ENCODE measurements at regions not wholly inside any gene's neighbourhood (a gene's known extent, or its start where the extent isn't known, plus 50 kb on each side); places are given as distances from the start of the nearest gene placed in this dataset.

- H2AFZ ChIP-seq (ENCODE audit: low read length), result no peak overlapping the region
- H2BK12ac ChIP-seq (ENCODE audit: insufficient read length, low read depth, low read length), result no peak overlapping the region
- H3K23ac ChIP-seq (ENCODE audit: insufficient read length, low read depth, low read length), result no peak overlapping the region
- H3K4ac ChIP-seq (ENCODE audit: low read depth, low read length), result no peak overlapping the region
- no peaks in the 10 kb centered on the region for H3K79me1 ChIP-seq (ENCODE audit: insufficient read depth, low read depth, low read length, poor library complexity, severe bottlenecking)
- H3T11ph ChIP-seq (ENCODE audit: low read length), result no peak overlapping the region
- no peaks in the 10 kb centered on the region for H3K23me2 ChIP-seq (ENCODE audit: insufficient read length, low read depth, low read length, poor library complexity, severe bottlenecking)
- H3K9ac ChIP-seq (ENCODE audit: extremely low read depth, insufficient read length, low read length), result no peak overlapping the region
- H3K27ac ChIP-seq (ENCODE audit: insufficient read length, low read depth, low read length), result no peak overlapping the region
- WGBS (ENCODE audit: extremely low coverage, insufficient read length, low lambda C conversion rate), result no CpG with 5 or more reads among the region's 5 CpGs
- Mint-ChIP-seq H3K4me1 (peaks cover 0 to 4% of the 10 kb centered on the region in 2 experiments; a peak in 2 of 4 replicates), H3K27ac (no peak overlapping the region; a peak in 1 of 7 replicates), H3K36me3 (ENCODE audit: insufficient read depth in 1 of 3, low read depth in 3 of 3) (no peaks in the 10 kb centered on the region), H3K4me3 (no peak overlapping the region), H3K9me3 (no peaks in the 10 kb centered on the region), H3K27me3 (ENCODE audit: low read depth) (no peaks in the 10 kb centered on the region)
- H4K91ac ChIP-seq (ENCODE audit: insufficient read length, low read depth, low read length), result no peak overlapping the region
- no peak overlapping the region for H3K56ac ChIP-seq (ENCODE audit: insufficient read length, low read depth, low read length)
- TF ChIP-seq CTCF (conservative IDR thresholded peaks at IDR 0.05), result no peak
- H2BK5ac ChIP-seq (ENCODE audit: insufficient read length, low read length), result no peak overlapping the region
- H3K27me3 ChIP-seq (ENCODE audit: insufficient read depth, low read length), result no peaks in the 10 kb centered on the region
- H3K79me2 ChIP-seq (ENCODE audit: insufficient read depth, low read length), result no peaks in the 10 kb centered on the region
- no peak for DNase-seq
- no peak overlapping the region for H2BK120ac ChIP-seq (ENCODE audit: low read depth, low read length, poor library complexity, severe bottlenecking)
- H2BK15ac ChIP-seq (ENCODE audit: low read depth, low read length), result no peak overlapping the region
- H3K4me2 ChIP-seq (ENCODE audit: insufficient read depth, insufficient read length, low read length), result no peak overlapping the region
- H4K20me1 ChIP-seq (ENCODE audit: control insufficient read depth, insufficient read depth, insufficient read length), result no peaks in the 10 kb centered on the region
- no peak overlapping the region for H3K14ac ChIP-seq (ENCODE audit: insufficient read depth, low read length)
- H3K4me1 ChIP-seq (ENCODE audit: insufficient read depth, low read length), result no peaks in the 10 kb centered on the region
- H3K9me3 ChIP-seq (ENCODE audit: control insufficient read depth, low read depth, low read length), result no peaks in the 10 kb centered on the region
- no peak overlapping the region for H4K5ac ChIP-seq (ENCODE audit: insufficient read length, low read depth, low read length)
- H4K8ac ChIP-seq (replicated peaks; ENCODE audit: insufficient read length, low read depth, low read length), result no peak overlapping the region
- H3K18ac ChIP-seq (ENCODE audit: insufficient read length, low read depth, low read length), result no peak overlapping the region
- H2BK20ac ChIP-seq (ENCODE audit: low read depth, low read length, poor library complexity, severe bottlenecking), result no peak overlapping the region
- H2AK5ac ChIP-seq (ENCODE audit: insufficient read length, low read length), result no peak overlapping the region
Observed at GRCh38 chr6:120141601-120142000, 792.0 kb upstream of the MAN1A1 start.

Data from H9 (cell line).